Body of pancreas (tissue), 4 donors: ENCODE measurements at regions not wholly inside any gene's neighbourhood (a gene's known extent, or its start where the extent isn't known, plus 50 kb on each side); places are given as distances from the start of the nearest gene placed in this dataset.
A peak's percentile ranks its signal among the peaks of the same experiment; 100 is the strongest.

Experiments
- POLR2A ChIP-seq, 3 donors: fragments of 450-650 bp; IDR thresholded peaks; one replicate each; pipeline ENCODE4 v1.6.1; 2016; ENCODE audit warnings: antibody characterized with exemption in 3 of 3, mild to moderate bottlenecking in 2 of 3
- TF ChIP-seq, protein P1 (sequence below), 7 experiments: fragments of 450-650 bp in 4 of 7; fragments of 200-600 bp in 3 of 7; sonication (generic) in 3 of 7; IDR thresholded peaks; one replicate each; pipeline ENCODE4 v1.5.1; 2016 to 2019; ENCODE audit warnings: antibody characterized with exemption in 7 of 7

GRCh38 chr14:83972631-83973030 lies 1557.3 kb upstream of the FLRT2 start:
- TF ChIP-seq, protein P1, sequence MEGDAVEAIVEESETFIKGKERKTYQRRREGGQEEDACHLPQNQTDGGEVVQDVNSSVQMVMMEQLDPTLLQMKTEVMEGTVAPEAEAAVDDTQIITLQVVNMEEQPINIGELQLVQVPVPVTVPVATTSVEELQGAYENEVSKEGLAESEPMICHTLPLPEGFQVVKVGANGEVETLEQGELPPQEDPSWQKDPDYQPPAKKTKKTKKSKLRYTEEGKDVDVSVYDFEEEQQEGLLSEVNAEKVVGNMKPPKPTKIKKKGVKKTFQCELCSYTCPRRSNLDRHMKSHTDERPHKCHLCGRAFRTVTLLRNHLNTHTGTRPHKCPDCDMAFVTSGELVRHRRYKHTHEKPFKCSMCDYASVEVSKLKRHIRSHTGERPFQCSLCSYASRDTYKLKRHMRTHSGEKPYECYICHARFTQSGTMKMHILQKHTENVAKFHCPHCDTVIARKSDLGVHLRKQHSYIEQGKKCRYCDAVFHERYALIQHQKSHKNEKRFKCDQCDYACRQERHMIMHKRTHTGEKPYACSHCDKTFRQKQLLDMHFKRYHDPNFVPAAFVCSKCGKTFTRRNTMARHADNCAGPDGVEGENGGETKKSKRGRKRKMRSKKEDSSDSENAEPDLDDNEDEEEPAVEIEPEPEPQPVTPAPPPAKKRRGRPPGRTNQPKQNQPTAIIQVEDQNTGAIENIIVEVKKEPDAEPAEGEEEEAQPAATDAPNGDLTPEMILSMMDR (IDR thresholded peaks at IDR 0.05), result no peak
- TF ChIP-seq POLR2A (IDR thresholded peaks at IDR 0.05), result peak in 1 of 3 donors; percentile 17
